ENCODE measurements at regions not wholly inside any gene's neighbourhood (a gene's known extent, or its start where the extent isn't known, plus 50 kb on each side); places are given as distances from the start of the nearest gene placed in this dataset.
"Not testable (repeated sequence)": the region's sequence is repeated elsewhere in the genome, so short reads cannot be mapped to it uniquely, and the experiment has no call there.

- not testable (repeated sequence) for TF ChIP-seq YY1 (IDR thresholded peaks at IDR 0.05; ENCODE audit: insufficient read depth, insufficient read length); SUZ12 (IDR thresholded peaks at IDR 0.05; ENCODE audit: extremely low read depth, insufficient read depth, insufficient read length); ZNF274 (IDR thresholded peaks at IDR 0.05; ENCODE audit: low read depth, low read length)
Measured at GRCh38 chr16:34062620-34063253, 603.3 kb downstream of the TP53TG3F start.

Data from NT2/D1 (cell line).